Esophagus squamous epithelium (tissue), 5 donors: ENCODE measurements at regions not wholly inside any gene's neighbourhood (a gene's known extent, or its start where the extent isn't known, plus 50 kb on each side); places are given as distances from the start of the nearest gene placed in this dataset.

Experiments
- DNase-seq: peaks from one replicate; lab custom pipeline; 2025; lab: John Stamatoyannopoulos, UW
- H3K27ac ChIP-seq, 4 donors: fragments of 200-600 bp; sonication (generic); one replicate each; pipeline ENCODE4 v1.5.1; 2016 to 2019; ENCODE audit warnings: mild to moderate bottlenecking in 1 of 4
- H3K27me3 ChIP-seq, 4 donors: fragments of 200-600 bp; sonication (generic); 1 replicate in 3 of 4; 2 replicates in 1 of 4; pipeline versions ENCODE4 v1.5.1 to v1.6.0; 2017 to 2021; ENCODE audit warnings: antibody characterized with exemption in 1 of 4
- H3K36me3 ChIP-seq, 3 donors: fragments of 200-600 bp; sonication (generic); one replicate each; pipeline ENCODE4 v1.5.1; 2016 to 2019
- H3K4me1 ChIP-seq, 3 donors: fragments of 200-600 bp; sonication (generic); one replicate each; pipeline ENCODE4 v1.5.1; 2017 to 2019
- H3K4me3 ChIP-seq, 4 donors: fragments of 200-600 bp; sonication (generic); 1 replicate in 3 of 4; 2 replicates in 1 of 4; pipeline ENCODE4 v1.5.1; 2016 to 2019; ENCODE audit warnings: mild to moderate bottlenecking in 2 of 4, moderate library complexity in 1 of 4
- H3K9me3 ChIP-seq, 3 donors: fragments of 200-600 bp; sonication (generic); one replicate each; pipeline ENCODE4 v1.5.1; 2016 to 2019
- POLR2A ChIP-seq, 4 donors: fragments of 450-650 bp; IDR thresholded peaks; one replicate each; pipeline ENCODE4 v1.6.1; 2017; ENCODE audit warnings: antibody characterized with exemption in 4 of 4, mild to moderate bottlenecking in 4 of 4, moderate library complexity in 3 of 4
- WGBS, 2 donors: methylation state at CpG; one replicate each; pipeline ENCODE4 v1.1.5; 2018; 5-methylcytosine and 5-hydroxymethylcytosine counted together
- intact Hi-C: fragments of 100-400 bp; cut with DNase I; formaldehyde crosslinking; loops from one replicate; pipeline ENCODE4 v1.15.0; 2022
- TF ChIP-seq, protein P1 (sequence below), 6 experiments: fragments of 450-650 bp in 4 of 6; fragments of 200-600 bp in 2 of 6; sonication (generic) in 2 of 6; IDR thresholded peaks; one replicate each; pipeline ENCODE4 v1.5.1; 2016 to 2019; ENCODE audit warnings: antibody characterized with exemption in 6 of 6, mild to moderate bottlenecking in 4 of 6, moderate library complexity in 4 of 6
- donor health status: DM: yes; HTN: yes; CAD: no.

DNA sequence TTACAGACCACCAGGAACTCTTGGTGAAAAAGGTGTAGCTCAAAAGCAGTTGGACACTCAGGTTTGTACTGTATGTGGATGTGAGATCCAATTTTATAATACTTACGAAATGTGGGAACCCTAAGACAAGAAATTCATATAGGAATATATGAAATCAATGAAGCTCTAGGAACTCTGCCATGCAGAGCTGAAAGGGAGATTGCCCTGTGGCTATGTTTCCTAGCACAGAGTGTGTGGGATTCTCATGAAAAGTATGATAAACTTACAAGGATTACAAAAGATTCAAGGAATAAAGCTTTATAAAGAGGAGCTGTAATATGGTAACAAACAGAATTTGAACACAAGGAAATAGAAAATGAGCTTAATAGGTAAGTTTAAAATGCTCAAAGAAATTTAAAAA lies 205.7 kb upstream of the FAM83B start:
- no peak overlapping the region for H3K27ac ChIP-seq
- no peaks in the 10 kb centered on the region for H3K9me3 ChIP-seq
- TF ChIP-seq, protein P1, sequence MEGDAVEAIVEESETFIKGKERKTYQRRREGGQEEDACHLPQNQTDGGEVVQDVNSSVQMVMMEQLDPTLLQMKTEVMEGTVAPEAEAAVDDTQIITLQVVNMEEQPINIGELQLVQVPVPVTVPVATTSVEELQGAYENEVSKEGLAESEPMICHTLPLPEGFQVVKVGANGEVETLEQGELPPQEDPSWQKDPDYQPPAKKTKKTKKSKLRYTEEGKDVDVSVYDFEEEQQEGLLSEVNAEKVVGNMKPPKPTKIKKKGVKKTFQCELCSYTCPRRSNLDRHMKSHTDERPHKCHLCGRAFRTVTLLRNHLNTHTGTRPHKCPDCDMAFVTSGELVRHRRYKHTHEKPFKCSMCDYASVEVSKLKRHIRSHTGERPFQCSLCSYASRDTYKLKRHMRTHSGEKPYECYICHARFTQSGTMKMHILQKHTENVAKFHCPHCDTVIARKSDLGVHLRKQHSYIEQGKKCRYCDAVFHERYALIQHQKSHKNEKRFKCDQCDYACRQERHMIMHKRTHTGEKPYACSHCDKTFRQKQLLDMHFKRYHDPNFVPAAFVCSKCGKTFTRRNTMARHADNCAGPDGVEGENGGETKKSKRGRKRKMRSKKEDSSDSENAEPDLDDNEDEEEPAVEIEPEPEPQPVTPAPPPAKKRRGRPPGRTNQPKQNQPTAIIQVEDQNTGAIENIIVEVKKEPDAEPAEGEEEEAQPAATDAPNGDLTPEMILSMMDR (IDR thresholded peaks at IDR 0.05) = no peak
- TF ChIP-seq POLR2A (IDR thresholded peaks at IDR 0.05) = no peak
- no peak overlapping the region for H3K4me3 ChIP-seq
- intact Hi-C loops = no loop called here
- no peaks in the 10 kb centered on the region for H3K4me1 ChIP-seq
- DNase-seq = no peak
- no peaks in the 10 kb centered on the region for H3K27me3 ChIP-seq
- H3K36me3 ChIP-seq = no peaks in the 10 kb centered on the region
- WGBS, 2 donors = 33 to 44% methylated on average over 1 of the region's 1 CpG

DNA sequence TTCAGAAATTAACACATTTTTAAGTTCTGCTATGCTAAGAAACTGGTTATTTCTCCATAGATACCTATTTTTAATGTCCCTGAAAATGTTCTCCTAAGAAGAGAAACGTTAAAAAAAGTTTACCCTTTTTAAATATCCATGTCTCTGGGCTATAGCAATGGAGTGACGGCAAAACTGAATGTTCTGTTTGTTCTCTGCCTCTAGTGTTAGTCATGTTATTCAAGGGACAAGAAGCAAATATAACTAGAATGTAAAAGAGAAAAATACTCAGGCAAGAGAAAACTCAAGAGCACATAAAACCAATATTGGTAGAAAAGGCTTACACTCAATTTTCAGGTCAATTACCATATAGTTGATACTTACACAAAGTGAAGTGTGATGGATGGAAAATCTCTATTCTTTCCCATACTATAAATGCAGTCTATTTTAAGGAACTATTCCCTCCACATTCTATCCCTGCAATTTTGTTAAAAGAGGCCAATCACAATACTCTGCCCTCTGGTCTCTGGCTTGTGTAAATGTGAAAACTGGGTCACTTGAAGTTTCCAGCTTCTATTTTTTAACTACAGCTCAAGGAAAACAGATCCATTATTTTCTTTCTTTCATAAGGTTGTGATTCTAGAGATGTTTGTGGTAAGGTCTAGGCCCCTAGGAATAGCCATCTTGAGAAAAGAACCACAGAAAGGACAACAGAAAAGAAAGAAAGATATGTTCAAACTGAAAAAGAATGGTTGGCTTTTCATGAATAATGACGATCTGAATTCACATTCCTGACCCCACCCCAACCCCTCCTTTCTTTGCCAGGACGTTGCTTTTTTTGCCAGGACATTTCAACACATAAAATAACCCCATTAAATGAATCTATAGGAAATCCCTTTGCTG lies 200.3 kb upstream of the FAM83B start:
- Histone ChIP-seq H3K9me3 (no peaks in the 10 kb centered on the region), H3K4me3 (no peak overlapping the region), H3K36me3 (no peaks in the 10 kb centered on the region), H3K27me3 (no peaks in the 10 kb centered on the region), H3K4me1 (no peaks in the 10 kb centered on the region), H3K27ac (no peak overlapping the region)
- TF ChIP-seq, protein P1 (IDR thresholded peaks at IDR 0.05) = no peak
- TF ChIP-seq POLR2A (IDR thresholded peaks at IDR 0.05) = no peak
- DNase-seq = no peak
- intact Hi-C loops = no loop called here
- WGBS, 2 donors = 36 to 37% methylated on average over 4 of the region's 4 CpGs

DNA sequence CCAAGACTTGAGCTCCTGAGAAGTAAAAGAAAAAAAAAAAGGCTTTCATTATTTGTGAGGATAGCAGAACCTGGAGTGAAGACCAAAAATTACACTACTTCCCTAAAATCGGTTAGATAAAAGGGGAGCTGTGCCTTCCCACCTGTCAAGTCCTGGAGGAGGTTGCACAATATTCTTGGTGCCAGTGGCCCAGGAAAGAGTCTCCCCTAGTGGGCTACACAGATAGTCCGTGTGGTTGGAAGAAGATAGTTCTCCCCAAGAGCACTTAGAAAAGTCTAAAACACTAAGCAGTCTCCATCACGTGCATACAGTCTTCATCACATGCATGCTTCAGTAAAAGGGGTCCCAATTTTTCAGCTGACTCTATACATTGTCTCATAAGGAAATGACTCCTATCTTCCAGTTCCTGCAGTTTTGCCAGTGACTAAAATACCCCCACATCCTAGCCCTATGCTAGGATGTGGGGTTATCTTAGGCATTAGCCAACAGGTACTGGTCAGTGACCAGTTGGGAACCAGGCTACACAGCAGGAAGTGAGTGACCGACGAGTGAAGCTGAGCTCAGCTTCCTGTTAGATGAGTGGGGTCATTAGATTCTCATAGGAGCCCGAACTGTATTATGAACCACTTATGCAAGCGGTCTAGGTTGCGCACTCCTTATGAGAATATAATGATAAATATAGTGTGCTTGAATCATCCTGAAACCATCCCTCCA lies 199.5 kb upstream of the FAM83B start:
- 84 to 86% methylated on average over 6 to 8 of the region's 8 CpGs for WGBS, 2 donors
- Histone ChIP-seq H3K9me3 (no peaks in the 10 kb centered on the region), H3K4me1 (no peaks in the 10 kb centered on the region), H3K4me3 (no peak overlapping the region), H3K36me3 (no peaks in the 10 kb centered on the region), H3K27me3 (no peaks in the 10 kb centered on the region), H3K27ac (no peak overlapping the region)
- no peak for DNase-seq
- intact Hi-C loops = no loop called here
- TF ChIP-seq, protein P1 (IDR thresholded peaks at IDR 0.05) = no peak
- TF ChIP-seq POLR2A (IDR thresholded peaks at IDR 0.05) = no peak

DNA sequence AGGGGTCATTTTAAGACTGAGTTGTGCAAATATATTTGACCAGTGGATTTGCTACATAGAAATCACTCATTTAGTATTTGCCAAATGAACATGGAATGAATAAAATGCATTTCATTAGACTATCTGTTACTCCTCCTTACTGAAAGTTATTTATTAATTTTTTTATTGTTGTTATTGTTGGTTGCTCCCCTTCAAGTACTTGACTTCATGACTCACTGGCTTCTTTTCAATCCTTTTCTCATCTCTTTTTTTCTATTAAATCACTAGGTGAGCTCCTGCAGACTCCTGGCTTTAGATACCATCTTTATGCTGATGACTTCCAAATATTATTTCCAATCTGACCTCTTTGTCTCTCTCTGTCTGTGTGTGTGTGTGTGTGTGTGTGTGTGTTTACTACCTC lies 192.2 kb upstream of the FAM83B start:
- no peak for DNase-seq
- Histone ChIP-seq H3K27ac (no peak overlapping the region), H3K27me3 (no peaks in the 10 kb centered on the region), H3K9me3 (no peaks in the 10 kb centered on the region), H3K4me1 (no peaks in the 10 kb centered on the region), H3K4me3 (no peak overlapping the region), H3K36me3 (no peaks in the 10 kb centered on the region)
- TF ChIP-seq POLR2A (IDR thresholded peaks at IDR 0.05) = no peak
- intact Hi-C loops = no loop called here

DNA sequence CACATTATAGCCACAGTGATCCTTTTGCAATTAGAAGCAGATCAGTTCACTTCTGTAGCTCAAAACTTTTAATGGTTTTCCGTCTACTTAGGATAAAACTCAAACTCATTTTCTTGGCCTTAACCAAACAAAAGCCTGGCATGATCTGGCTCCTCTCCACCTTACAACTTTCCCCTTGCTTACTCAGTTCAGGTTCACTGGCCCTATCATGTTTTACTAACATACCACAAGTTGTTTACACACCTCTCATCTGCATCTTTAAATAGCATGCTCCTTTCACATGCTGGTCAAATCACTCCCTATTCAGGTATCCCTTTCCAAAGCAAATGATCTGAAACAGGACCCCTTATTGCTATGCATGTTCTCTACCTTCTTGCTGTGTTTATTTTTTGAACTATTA lies 191.4 kb upstream of the FAM83B start:
- no peaks in the 10 kb centered on the region for H3K27me3 ChIP-seq
- H3K4me3 ChIP-seq = no peak overlapping the region
- no peak for DNase-seq
- WGBS, 2 donors = 47 to 54% methylated on average over 1 of the region's 1 CpG
- no peaks in the 10 kb centered on the region for H3K9me3 ChIP-seq
- intact Hi-C loops = no loop called here
- TF ChIP-seq POLR2A (IDR thresholded peaks at IDR 0.05) = no peak
- TF ChIP-seq, protein P1 (IDR thresholded peaks at IDR 0.05) = no peak
- H3K27ac ChIP-seq = no peak overlapping the region
- no peaks in the 10 kb centered on the region for H3K4me1 ChIP-seq
- H3K36me3 ChIP-seq = no peaks in the 10 kb centered on the region
